NCI-H146 treated with DMSO at 0.1 percent for 48 hours (cell line): ENCODE measurements at regions not wholly inside any gene's neighbourhood (a gene's known extent, or its start where the extent isn't known, plus 50 kb on each side); places are given as distances from the start of the nearest gene placed in this dataset.
A peak's percentile ranks its signal among the peaks of the same experiment; 100 is the strongest.
"Not testable (repeated sequence)": the region's sequence is repeated elsewhere in the genome, so short reads cannot be mapped to it uniquely, and the experiment has no call there.

Experiments
- DNase-seq: peaks from one replicate; lab custom pipeline; 2025; ENCODE audit not compliant: unreplicated experiment; lab: John Stamatoyannopoulos, UW

- DNase-seq = no peak
Observed at GRCh38 chr2:211205358-211205757, 649.0 kb downstream of the CPS1 start.

DNA sequence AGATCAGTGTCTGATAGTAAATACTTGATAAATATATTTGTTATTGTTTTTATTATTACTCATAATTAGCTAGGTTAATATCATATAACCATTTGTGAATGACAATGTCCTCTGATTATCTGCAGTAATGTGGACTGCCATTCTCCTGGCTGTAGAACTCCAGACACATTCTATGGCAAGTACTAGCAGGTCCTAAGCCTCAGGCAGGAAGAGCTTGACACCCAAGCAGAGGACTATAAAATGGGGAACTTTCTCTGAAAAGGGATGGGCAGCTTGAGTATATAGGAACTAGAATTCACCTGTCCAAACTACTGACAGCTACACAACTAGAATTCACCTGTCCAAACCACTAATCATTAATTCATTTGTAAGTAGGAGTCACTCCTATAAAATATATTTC, 649.4 kb downstream of the CPS1 start:
- DNase-seq = no peak

DNA sequence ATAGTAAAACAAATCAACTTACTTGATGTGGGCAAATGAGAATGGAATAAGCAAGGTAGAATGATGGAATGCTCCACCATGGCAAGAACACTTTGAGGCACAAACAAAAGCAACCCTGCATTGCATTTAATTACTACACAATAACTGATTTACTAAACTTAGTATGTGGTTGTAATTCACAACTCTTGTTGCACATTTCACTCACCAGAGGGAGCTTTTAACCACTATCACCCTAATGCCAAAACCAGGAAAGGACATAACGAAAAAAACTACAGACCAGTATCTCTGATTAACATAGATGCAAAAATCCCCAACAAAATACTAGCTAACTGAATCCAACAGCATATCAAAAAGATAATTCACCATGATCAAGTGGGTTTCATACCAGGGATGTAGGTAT, 659.8 kb downstream of the CPS1 start:
- no peak for DNase-seq

DNA sequence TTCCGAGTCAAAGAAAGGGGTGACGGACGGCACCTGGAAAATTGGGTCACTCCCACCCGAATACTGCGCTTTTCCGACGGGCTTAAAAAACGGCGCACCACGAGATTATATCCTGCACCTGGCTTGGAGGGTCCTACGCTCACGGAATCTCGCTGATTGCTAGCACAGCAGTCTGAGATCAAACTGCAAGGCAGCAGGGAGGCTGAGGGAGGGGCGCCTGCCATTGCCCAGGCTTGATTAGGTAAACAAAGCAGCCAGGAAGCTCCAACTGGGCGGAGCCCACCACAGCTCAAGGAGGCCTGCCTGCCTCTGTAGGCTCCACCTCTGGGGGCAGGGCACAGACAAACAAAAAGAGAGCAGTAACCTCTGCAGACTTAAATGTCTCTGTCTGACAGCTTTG, 663.1 kb downstream of the CPS1 start:
- DNase-seq = not testable (repeated sequence)

DNA sequence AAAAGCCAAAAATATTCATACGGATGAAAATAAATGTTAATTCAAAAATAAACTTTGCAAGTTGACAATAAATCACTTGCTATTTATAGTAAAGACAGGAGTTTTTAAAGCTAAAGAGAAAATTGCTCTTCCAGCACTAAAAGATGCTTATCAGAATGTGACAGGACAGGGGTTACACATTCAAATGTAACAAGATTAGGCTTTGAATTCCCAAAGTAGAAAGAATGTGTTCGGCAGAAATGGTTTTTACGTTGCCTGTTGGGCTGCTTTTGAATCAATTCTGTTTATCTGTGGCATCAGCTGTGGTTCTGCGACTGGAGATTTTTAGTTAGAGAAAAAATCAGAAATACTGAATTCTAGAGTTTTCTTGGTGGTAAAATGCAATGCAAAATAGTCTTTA, 669.4 kb downstream of the CPS1 start:
- no peak for DNase-seq

DNA sequence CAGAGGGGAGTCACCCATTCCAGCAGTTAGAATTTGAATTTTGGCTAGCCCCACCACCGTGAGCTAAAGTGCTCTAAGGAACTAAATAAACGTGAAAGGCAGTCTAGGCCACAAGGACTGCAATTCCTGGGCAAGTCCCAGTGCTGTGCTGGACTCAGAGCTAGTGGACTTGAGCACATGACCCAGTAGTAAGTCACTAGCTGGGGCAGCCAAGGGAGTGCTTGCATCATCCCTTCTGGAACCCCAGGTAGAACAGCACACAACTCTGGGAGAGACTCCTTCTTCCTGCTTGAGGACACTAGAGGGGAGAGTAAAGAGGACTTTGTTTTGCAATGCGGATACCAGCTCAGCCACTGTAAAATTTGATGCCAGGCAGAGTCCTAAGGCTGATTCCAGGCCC, 672.2 kb downstream of the CPS1 start:
- no peak for DNase-seq

- DNase-seq = no peak
Observed at GRCh38 chr2:211237586-211238275, 681.3 kb downstream of the CPS1 start.

DNA sequence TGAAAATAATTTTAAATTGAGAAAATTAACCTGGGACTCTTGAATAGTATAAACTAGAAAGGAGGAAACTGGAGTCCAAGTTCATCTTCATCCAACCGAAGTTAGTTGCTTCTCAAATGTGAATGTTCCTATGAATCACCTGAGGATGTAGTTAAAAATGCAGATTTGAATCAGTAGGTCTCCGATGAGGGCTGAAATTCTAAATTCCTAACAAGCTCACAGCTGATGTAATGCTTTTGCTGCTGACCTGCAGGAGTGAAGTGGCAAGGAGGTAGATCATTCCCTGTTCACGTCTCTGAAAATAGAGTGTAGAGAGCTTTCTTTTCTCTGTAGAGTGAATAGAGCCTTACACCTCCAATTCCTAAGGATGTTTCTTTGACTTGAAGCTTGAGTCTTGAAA, 685.5 kb downstream of the CPS1 start:
- DNase-seq = no peak

DNA sequence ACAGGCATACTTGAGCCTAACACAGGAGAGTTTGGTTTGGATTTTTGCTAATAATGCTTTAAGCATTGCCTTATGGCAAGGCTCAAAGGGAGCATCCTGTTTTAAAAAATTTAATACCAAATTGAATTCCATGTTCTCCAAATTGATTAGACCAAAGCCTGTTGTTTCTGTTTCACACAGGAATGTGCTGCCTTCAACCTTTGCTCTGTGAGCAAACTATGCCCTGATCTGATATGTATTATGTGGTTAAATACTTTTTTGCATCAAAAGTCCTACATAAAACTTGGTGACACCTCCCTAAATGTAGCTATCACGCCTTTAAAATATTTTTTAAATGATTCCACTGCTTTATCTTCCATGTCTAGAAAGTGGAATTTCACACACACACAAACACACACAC, 691.4 kb downstream of the CPS1 start:
- DNase-seq = no peak

- DNase-seq = no peak
Observed at GRCh38 chr2:211248841-211249240, 692.4 kb downstream of the CPS1 start.

GRCh38 chr2:211251016-211251415, 694.6 kb downstream of the CPS1 start:
- DNase-seq = peak; percentile 17

- DNase-seq = no peak
Observed at GRCh38 chr2:211258646-211259335, 702.4 kb downstream of the CPS1 start.

DNA sequence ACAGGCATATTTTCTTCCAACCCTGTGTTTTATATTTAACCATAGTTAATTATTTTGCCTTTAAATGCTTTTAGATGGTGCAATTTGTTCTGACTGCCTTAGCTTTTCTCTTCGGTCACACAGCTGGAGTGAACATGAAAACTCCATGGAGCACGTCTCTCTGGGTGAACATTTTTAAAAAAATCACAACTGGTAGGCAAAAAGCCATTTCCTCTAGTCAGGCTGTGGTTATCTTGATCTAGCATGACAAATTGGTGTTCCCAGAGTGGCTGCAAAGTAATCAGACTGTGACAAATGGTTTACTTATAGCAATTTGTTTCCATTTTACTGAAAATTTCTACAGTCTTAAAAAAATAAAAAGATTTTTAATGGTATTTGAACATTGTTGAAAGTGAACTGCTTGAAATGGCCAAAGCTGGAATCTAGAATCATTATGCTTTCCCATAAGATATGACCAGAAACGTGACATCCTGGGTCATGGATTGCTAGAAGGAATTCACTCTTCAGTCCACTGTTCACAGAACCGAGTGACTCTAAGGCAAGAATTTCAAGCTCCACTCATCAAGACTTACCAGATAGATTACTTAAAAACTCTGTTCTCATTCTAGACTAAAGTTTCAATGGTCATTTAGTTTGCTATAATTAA, 703.6 kb downstream of the CPS1 start:
- DNase-seq = no peak

DNA sequence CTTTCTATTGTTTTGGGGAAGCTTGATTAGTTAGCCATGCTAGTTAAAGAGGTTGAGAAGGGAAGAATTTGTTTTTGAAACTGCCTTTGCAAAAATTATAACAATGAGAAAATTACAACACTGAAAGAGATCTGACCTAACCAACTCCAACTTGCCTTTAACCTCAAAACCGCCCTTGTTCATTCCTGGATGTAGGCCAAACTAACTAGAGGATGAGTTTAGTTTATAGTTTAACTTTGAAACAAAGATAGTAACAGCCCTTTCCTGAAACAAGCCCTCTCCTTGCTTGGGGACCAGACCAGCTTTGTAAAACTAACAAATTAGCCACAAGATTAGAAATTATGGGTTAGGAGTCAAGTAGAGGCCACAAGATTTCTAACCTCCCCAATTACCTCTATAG, 713.9 kb downstream of the CPS1 start:
- no peak for DNase-seq

DNA sequence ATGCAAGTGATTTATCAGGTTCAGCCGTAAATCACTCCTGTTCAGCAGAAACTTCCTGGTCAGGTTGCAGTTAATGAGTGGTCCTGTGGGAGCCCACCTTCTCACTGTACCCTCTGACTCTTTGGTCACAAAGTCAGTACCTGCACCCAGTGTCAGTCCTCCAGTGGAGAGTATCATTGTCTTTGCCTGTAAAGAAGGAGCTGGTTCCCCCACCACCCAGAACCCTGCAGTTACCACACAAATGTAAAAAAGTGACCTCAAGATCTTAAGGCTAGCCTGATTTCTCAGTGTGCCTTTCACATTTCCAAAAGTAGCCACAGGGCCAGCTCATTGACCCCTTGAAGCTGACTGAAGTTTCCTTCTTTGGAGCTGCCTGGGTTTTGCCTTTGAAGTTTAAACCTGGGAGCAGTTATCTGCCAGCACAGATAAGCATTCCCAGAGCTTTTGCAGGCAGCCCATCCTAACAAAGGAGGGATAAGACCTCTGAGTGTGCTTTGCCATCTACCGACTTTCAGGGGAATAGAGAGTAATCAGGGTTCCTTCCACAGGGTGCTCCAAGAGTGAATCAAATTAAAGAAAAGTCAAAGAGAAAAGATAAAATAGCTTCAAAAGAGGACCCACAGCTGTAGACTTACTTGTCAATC, 725.2 kb downstream of the CPS1 start:
- no peak for DNase-seq

DNA sequence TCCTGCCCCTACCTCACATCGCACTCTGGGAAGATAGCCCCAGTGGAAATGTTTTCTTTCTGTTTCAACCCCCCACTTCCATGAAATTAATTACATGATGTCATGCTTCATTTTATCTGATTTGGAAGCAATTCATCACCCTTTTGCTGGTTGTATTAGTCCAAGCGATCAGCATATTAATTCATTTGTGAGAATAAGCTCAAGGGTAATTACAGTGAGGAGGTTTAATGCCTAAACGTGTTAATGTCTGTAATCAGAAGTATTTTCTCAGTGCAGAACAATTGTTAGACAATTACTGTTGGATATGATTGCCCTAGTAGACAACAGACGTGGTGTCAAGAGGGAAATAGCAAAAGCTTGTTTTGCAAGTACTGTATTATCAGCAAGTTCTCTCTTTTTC, 746.3 kb downstream of the CPS1 start:
- DNase-seq = no peak

- no peak for DNase-seq
Observed at GRCh38 chr2:211306929-211307328, 750.5 kb downstream of the CPS1 start.
